Activated CD4-positive, alpha-beta T cell treated with anti-CD3 and anti-CD28 coated beads for 24 hours (primary cell): ENCODE measurements at regions not wholly inside any gene's neighbourhood (a gene's known extent, or its start where the extent isn't known, plus 50 kb on each side); places are given as distances from the start of the nearest gene placed in this dataset.

Experiments
- DNase-seq, 2 donors: peaks; one replicate each; pipeline ENCODE4 v3.0.0-alpha.2; 2020; ENCODE audit warnings: low read depth in 2 of 2

GRCh38 chr2:128750328-128751165, 431.9 kb upstream of the HS6ST1 start:
- DNase-seq, result no peak

DNA sequence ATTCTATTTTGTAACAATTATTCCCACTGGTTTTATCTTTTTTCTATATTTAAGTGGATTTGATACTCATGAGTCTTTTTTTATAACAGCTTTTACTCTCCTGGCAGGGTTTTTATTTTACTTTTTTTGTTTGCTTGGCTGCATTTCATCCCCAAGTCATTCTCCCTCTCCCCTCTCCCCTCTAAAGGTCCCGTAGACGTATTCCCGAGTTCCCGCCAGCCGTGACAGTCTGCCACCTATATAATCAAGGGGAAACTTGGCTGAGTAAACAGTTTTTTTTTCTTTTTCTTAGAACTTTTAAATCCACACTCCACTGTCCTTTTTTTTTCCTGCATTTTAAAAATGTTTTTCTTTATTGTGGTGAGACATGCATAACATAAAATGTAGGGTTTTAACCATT, 433.1 kb upstream of the HS6ST1 start:
- no peak for DNase-seq

DNA sequence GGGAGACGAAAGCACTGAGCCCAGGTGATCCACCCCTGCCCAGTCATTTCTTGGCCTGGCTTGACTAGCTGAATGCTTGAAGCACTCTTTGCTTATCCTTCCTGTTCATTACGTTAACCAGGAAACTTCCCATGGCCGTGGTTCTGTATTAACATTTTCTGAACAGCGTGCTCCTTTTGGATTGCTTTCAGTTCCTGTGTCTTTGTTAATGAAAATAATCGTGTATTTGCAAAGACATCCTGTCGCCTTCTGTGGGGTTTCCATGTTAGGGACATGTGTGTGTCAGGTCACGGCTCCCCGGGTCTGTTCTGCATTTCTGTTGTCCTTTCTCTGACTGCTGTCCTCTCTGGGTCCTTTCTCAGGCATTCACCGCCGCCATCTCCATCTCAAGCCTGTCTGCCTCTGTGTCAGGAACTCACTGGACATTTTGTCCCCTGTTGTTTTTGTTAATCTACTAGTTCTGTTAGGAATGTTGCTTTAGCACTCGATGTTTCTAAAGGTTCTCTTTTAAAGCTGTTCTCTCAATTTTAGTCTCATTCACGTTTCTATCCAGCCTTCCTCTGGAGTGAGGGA, 434.1 kb upstream of the HS6ST1 start:
- DNase-seq, result no peak

DNA sequence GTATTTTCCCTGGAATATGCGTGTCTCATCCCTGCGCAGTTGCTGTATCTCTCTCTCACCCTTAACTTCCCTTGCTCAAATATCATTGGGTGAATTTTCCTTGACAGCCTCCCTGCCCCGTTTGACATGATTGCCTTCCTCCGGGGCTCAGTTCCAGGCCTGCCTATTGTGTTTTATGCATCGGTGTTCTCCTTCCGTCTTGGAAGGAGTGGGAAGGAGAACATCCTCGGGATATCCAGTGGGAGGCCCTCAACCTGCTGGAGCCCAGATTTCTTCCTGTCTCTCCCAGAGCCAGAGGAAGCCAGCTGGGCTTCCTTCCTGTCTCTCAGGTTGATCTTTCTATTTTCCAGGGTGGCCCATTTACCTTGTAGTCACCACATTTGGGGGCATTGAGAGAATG, 434.7 kb upstream of the HS6ST1 start:
- no peak for DNase-seq

DNA sequence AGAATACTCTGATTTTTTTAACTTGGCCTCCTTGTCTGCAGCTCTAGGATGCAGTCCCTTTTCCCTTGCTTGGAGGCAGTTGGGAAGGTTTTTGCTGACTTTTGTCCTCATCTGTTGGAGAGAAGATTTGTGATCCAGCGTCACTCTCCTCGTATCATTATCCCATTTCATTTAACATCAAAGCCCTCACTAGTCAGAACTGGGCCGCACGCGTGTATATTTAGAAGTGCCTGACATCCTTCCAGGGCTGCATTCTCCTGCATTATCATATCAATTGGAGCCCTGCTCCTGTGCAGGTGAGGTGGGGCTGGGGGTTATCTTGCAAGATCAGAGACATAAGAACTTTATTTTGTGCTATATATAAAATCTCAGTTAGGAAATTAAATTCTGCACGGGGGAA, 435.1 kb upstream of the HS6ST1 start:
- DNase-seq, result no peak

DNA sequence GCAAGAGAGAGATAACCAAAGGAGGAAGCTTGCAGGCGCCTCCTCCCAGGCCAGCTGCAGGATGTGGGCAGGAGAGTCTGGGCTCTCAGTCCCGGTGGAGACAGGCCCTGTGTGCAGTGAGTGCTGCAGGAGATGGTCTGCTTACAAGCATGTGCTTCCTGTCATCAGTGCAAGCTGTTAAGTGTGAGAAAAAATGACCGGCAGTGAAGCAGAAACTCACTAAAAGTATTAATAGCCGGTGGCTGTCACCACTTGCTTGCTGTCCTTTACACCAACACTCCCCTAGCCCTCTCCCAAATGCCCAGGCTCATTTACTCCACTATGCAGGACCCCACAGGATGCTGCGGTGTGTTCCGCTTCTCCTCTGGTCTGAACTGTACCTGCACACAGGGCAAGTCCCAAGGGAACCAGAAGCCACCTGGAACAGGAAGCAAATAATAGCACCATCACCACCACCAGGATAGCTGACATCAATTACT, 435.6 kb upstream of the HS6ST1 start:
- DNase-seq, result no peak

GRCh38 chr2:128755695-128756364, 437.2 kb upstream of the HS6ST1 start:
- no peak for DNase-seq

DNA sequence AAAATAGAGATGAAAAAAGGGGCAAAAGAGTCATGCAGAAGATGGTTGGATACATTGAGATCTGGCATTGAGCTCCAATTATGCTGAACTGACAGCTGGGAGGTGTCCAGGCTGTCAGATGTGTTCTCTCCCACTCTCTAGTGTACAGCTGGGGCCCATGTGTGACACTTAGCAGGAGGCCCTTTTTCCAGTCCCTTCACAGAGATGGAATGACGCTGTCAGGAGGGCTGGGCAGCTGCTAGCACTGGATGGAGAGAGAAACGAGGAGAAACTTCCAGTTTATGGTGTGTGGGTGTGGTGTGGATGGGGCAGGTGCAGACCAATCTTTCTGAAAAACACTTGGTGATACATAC, 437.7 kb upstream of the HS6ST1 start:
- no peak for DNase-seq

DNA sequence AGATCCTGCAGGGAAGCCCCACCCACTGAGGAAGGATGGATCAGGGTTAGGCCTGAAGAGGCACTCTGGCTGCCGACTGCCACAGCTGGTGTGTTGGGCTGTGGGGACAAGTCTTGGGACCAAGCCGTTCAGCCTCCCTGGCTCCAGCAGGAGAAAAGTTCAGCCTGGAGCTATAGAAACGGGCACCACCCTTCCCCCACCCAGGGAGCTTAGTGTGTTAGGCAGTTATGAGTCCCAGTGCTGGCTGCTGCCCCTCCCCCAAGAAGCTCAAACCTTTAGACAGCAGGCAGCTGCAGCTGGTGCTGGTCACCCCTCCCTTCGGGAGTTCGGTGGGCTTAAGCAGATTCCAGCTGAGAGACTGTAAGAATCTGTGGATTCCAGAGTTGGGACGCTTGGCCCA, 447.1 kb upstream of the HS6ST1 start:
- DNase-seq, result no peak

DNA sequence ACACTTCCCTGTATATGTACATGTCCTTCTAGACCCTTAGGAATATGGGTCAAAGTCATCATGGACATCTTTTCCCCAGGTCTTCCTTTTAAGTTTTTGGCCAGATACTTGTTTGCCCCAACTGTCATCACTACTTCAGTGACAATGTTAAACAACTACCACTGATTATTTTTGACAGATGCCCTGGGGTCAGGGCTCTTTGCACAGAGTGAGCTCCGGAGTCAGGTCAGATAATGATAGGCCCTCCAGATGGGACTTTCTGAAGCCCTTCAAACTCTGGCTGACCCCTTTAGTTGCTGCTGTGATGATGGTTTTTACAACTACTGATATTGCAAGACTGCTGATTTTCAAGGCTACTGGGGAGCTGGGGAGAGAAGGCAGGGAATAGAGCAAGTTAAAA, 449.4 kb upstream of the HS6ST1 start:
- no peak for DNase-seq

- DNase-seq, result no peak
Measured at GRCh38 chr2:128769457-128770142, 450.9 kb upstream of the HS6ST1 start.

DNA sequence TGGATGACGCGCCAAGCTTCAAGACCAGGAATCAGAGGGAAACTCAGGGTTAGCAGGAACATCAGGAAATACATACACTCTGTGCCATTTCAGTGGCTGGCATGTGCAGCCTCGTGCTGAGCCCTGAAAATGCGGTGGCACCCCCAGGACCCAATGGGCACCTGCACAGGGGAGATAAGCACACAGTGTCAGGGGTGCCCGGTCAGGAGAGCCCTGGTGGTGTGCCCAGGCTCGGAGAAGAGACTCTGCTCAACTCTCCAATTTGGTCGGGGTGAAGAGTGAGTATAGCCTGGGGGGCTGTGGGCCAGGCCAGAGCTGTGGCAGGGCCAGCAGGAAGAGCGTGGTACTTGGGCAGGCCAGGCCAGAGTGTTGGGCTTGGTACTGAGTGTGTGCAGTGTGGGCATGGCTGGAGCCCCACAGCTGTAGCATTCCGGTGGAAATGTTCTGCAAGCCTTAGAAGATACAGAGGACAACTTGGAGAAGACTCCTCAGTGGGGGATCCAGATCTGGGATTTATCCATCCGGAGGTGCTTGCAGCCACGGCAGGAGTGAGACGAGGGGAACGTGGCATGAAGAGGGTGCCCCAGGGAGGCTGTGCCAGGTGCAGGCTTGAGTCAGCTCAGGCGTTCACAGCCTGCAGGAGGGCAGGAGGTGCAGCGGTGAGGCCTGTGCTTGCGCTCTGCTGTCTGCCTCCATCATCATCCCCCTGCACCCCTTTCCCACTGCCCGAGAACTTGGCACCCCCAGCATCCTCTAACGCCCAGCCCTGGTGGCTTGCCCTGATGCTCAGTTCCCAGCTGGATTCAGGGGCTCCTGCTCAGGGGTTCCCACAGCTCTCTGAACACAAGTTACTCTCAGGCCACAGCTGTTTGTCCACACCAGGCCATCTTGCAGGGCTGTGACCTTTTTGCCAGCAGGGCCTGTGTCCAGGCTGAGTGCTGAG, 451.7 kb upstream of the HS6ST1 start:
- no peak for DNase-seq

- DNase-seq, result no peak
Measured at GRCh38 chr2:128771401-128771800, 452.7 kb upstream of the HS6ST1 start.

DNA sequence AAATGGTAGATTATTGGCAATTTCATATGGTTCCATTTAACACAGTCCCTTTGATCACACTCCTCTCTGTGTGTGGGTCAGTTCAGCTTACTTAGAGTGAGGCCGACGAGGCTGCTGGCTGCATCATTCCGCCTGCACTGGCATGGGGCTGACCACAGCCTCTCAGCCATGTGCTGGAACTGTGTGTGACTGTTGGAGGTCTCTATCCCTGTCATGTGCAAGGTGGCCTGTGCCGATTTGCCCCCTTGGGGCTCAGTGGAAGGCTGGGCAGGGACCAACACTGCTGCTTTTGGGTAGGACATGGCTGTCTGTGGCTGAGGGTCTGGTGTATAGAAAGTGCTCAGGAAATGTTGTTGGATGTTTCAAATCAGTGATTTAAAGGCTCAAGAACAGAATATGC, 454.0 kb upstream of the HS6ST1 start:
- DNase-seq, result no peak

DNA sequence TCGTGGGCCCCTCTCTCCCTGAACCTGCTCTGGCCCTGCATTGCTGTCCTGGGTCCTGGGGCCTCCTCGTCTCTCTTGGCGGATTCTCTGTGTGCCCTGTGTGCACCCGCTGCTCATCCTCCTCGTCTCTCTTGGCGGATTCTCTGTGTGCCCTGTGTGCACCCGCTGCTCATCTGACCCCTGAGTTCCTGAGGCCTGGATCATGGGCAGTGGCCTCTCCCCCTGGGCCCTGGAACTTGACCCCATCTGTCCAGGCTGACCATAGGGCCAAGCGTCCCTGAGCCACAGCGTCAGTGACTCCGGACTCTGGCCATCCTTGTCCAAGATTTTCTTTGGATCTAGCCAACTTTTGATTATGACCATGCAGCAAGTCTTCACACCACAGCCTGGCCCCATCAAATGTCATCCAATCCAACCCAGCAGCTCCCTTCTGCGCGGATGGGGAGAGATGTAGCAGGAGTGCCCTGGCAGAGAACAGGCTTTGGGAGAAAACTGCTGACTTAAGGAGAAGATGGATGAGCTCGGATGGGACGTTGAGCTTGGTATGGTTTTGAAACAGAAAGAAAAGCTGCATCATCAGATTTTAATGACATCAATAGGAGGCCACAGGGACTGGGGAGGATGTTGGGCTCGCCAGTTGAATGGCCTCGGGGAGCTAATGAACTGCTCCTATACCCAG, 455.1 kb upstream of the HS6ST1 start:
- no peak for DNase-seq

DNA sequence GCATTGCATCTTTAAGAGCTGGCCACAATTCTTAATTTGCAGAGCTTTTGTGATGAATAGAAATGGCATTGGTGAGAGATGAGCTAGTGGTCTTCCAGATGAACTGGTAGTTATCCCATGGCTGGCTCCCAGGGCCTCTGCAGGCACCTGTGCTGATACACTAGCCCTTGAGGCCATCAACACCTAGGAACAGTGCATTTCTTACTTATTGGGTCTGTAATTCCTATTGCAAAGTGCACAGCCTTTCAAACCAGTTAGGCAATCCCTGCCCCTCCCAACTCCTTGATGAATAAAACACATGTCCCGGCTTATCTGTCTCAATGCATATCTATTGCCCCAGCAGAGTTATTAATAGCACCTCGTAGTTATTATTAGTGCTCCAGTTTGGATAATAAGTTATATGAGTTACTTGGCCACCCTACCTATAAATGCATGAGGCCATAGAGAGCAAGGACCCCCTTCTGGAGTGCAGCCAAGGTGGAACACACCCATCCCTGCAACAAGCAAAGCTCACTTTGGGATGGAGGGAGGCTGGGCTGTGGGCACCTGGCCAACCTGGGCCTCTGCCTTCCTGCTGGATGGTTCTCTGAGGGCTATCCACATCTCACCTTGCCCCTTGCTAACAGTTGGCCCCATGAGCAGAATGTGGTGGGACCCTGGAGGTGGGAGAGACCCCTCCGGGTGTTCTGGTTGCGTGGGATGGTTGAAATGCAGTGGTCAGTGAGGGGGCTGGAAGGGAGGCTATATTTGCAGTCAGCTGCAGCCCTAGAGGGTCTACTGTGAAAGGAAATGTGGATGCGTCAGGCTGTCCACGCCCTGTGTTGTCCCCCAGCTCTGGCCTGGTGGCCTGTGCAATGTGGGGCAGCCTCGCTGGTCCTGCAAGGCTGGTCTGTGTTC, 455.9 kb upstream of the HS6ST1 start:
- DNase-seq, result no peak

DNA sequence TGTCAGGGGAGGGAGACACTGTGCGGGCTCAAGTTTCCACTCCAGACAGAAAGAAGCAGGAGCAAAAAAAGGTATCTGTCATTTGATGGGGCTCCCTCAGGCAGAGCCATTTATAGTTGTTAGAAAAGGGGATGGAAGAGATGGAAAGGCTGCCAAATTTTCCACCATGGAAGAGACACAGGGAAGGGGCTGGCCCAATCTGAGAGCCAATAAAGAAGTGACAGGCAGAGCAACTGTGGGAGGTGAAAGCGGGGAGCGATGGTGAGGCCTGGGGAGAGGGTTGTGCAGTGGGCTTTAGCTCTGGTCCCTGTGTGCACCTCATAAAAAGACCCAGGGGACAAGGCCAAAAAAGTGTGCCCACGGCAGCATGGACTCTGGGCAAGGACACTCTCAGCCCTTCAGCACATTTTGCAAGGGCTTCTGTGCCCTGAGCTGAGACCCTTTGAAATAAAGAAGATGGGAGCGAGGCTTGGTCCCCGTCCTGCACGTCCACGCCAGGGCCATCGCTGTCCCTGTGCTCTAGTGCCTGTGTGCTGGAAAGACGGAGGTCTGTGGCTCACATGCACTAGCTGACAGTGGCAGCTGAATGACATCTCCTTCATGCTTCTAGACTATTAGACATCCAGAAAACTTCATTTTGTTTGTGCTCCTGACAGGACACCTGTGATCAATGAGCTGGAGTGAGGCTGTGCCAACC, 456.7 kb upstream of the HS6ST1 start:
- DNase-seq, result no peak

DNA sequence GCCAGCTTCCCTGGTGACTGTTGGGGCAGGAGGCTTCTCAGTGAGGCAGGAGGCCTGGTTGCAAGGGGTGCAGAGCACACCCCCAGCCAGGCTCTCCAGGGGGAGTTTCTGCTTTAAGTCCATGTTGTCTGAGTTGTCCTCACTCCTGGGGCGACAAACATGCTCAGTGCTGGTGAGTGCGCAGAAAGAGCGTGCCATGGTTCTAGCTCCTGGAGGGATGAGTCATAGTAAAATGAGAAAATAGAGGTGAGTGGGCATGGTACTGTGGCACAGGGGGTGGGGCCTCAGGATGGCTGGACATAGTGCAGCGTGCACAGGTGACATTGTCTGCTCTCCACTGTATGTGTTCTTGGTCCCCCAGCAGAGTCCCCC, 457.2 kb upstream of the HS6ST1 start:
- DNase-seq, result no peak
